Liver (tissue), 3 donors: ENCODE measurements at regions not wholly inside any gene's neighbourhood (a gene's known extent, or its start where the extent isn't known, plus 50 kb on each side); places are given as distances from the start of the nearest gene placed in this dataset.

Experiments used
- CTCF ChIP-seq: fragments of 150-350 bp; IDR thresholded peaks from 2 replicates; pipeline ENCODE4 v1.5.1; 2017; ENCODE audit warnings: improper control_type of control experiment, low read depth, low read length; ENCODE audit not compliant: missing input control
- GABPA ChIP-seq, 2 donors: IDR thresholded peaks in 1 of 2; conservative IDR thresholded peaks in 1 of 2; 2 replicates each; pipeline ENCODE4 v1.6.1; 2016; ENCODE audit warnings: antibody characterized with exemption in 2 of 2, mild to moderate bottlenecking in 1 of 2, moderate library complexity in 1 of 2
- HNF4G ChIP-seq: IDR thresholded peaks from 2 replicates; pipeline ENCODE4 v1.6.1; 2016; ENCODE audit warnings: antibody characterized with exemption
- MAX ChIP-seq: IDR thresholded peaks from 2 replicates; pipeline ENCODE4 v1.6.1; 2016; ENCODE audit warnings: antibody characterized with exemption
- RAD21 ChIP-seq, 2 donors: IDR thresholded peaks; 2 replicates each; pipeline ENCODE4 v1.6.1; 2016; ENCODE audit warnings: antibody characterized with exemption in 2 of 2, mild to moderate bottlenecking in 2 of 2
- REST ChIP-seq: IDR thresholded peaks from 2 replicates; pipeline ENCODE4 v1.6.1; 2016; ENCODE audit warnings: antibody characterized with exemption, mild to moderate bottlenecking
- RXRA ChIP-seq, 2 donors: IDR thresholded peaks; 2 replicates each; pipeline ENCODE4 v1.6.1; 2017 to 2018; ENCODE audit warnings: antibody characterized with exemption in 2 of 2, mild to moderate bottlenecking in 1 of 2
- TAF1 ChIP-seq: conservative IDR thresholded peaks from 2 replicates; pipeline ENCODE4 v1.6.1; 2016; ENCODE audit warnings: antibody characterized with exemption, mild to moderate bottlenecking
- YY1 ChIP-seq: IDR thresholded peaks from 2 replicates; pipeline ENCODE4 v1.6.1; 2016; ENCODE audit warnings: antibody characterized with exemption, mild to moderate bottlenecking
- donor health status: healthy.
- donor health status: healthy.

- TF ChIP-seq CTCF, result no peak
- TF ChIP-seq RAD21 (IDR thresholded peaks at IDR 0.05), result no peak
- TF ChIP-seq TAF1, result no peak
- no peak for TF ChIP-seq MAX
- no peak for TF ChIP-seq REST
- TF ChIP-seq GABPA (IDR thresholded peaks at IDR 0.05 in 1 of 2, conservative IDR thresholded peaks at IDR 0.05 in 1 of 2), result no peak
- TF ChIP-seq HNF4G, result no peak
- no peak for TF ChIP-seq YY1
- no peak for TF ChIP-seq RXRA (IDR thresholded peaks at IDR 0.05)
Observed at GRCh38 chr4:151830168-151830567, 69.4 kb upstream of the GATB start.
